ENCODE measurements at regions not wholly inside any gene's neighbourhood (a gene's known extent, or its start where the extent isn't known, plus 50 kb on each side); places are given as distances from the start of the nearest gene placed in this dataset.

DNA sequence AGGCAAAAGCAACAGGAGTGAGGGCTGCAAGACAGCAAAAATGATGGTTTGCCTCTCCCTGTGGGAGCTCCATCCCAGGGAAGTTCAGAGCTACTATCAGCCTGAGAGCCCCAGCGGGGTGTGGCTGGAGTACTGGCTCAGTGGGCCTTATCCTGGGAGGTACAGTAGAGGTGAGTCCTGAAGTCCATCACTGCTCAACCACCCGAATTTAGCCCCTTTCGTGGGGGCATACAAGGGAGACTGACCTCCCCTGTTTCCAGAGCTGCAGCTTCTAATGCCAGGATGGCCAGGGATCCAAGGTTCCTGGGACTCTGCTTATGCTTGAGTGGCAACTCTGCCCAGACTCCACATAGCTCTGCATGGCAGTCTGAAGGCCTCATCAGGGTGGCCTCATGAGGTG, 617.8 kb downstream of the MMUT start:
- TF ChIP-seq, protein P1, sequence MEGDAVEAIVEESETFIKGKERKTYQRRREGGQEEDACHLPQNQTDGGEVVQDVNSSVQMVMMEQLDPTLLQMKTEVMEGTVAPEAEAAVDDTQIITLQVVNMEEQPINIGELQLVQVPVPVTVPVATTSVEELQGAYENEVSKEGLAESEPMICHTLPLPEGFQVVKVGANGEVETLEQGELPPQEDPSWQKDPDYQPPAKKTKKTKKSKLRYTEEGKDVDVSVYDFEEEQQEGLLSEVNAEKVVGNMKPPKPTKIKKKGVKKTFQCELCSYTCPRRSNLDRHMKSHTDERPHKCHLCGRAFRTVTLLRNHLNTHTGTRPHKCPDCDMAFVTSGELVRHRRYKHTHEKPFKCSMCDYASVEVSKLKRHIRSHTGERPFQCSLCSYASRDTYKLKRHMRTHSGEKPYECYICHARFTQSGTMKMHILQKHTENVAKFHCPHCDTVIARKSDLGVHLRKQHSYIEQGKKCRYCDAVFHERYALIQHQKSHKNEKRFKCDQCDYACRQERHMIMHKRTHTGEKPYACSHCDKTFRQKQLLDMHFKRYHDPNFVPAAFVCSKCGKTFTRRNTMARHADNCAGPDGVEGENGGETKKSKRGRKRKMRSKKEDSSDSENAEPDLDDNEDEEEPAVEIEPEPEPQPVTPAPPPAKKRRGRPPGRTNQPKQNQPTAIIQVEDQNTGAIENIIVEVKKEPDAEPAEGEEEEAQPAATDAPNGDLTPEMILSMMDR (optimal IDR thresholded peaks at IDR 0.05 in 1 of 3, IDR thresholded peaks at IDR 0.05 in 1 of 3, conservative IDR thresholded peaks at IDR 0.05 in 1 of 3; ENCODE audit: extremely low read depth in 1 of 3, insufficient read depth in 2 of 3, low read length in 3 of 3), result no peak
- TF ChIP-seq EZH2 (IDR thresholded peaks at IDR 0.05; ENCODE audit: low read length), result no peak

All from keratinocyte (primary cell).